GM19463 (cell line): ENCODE measurements at regions not wholly inside any gene's neighbourhood (a gene's known extent, or its start where the extent isn't known, plus 50 kb on each side); places are given as distances from the start of the nearest gene placed in this dataset.
"Not testable (repeated sequence)": the region's sequence is repeated elsewhere in the genome, so short reads cannot be mapped to it uniquely, and the experiment has no call there.

ENCODE experiments used
- ATAC-seq: cut with Tn5 transposase; IDR thresholded peaks from one replicate; pipeline ENCODE4 v1.9.1; 2021; ENCODE audit warnings: mild to moderate bottlenecking, moderate library complexity; ENCODE audit not compliant: unreplicated experiment

DNA sequence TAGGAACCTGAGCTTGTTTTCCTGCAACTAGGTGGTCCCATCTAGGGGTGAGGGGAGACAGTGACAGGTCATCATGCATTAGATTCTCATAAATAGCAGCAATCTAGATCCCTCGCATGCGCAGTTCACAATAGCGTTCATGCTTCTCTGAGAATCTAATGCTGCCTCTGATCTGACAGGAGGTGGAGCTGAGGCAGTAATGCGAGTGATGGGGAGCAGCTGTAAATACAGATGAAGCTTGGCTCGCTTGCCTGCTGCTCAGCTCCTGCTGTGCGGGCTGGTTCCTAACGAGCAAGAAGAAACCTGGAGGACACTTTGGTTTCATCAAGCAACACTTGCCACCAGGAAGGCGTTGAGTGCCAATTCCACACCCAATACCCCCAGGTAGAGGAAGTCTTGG lies 95.1 kb upstream of the OLIG2 start:
- ATAC-seq, result no peak

DNA sequence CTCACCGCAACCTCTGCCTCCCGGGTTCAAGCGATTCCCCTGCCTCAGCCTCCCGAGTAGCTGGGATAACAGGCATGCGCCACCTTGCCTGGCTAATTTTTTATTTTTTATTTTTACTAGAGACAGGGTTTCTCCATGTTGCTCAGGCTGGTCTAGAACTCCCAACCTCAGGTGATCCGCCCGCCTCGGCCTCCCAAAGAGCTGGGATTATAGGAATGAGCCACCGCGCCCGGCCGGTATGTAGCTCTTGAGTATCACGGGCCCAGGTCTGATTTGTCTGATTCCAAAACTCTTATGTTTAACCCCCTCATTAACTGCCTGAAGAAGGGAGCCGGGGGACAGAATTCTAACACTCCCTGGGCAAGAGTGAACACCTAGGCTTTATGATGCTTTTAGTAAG lies 91.7 kb upstream of the OLIG2 start:
- not testable (repeated sequence) for ATAC-seq

DNA sequence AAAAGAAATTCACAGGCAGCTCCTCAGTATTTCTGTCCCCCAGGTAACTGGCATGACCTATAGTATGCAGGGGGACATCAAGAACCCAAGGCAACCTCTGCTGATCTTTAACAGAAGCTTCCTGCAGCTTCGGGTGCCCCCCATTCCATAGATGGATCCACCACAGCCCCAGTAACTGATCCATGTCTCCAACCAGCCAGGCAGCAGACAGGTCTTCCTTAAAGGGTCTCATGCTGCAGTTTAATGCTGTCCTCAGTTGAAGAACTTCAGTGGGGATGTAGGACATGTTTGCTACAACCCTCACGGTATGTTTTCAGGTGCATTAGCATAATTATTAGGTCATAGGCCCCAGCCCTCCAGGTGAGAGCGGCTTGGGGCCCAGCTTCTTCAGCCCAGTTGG lies 90.9 kb upstream of the OLIG2 start:
- ATAC-seq, result no peak

GRCh38 chr21:32940079-32941014 lies 85.4 kb upstream of the OLIG2 start:
- ATAC-seq, result no peak

GRCh38 chr21:32941263-32941662 lies 84.5 kb upstream of the OLIG2 start:
- ATAC-seq, result no peak

DNA sequence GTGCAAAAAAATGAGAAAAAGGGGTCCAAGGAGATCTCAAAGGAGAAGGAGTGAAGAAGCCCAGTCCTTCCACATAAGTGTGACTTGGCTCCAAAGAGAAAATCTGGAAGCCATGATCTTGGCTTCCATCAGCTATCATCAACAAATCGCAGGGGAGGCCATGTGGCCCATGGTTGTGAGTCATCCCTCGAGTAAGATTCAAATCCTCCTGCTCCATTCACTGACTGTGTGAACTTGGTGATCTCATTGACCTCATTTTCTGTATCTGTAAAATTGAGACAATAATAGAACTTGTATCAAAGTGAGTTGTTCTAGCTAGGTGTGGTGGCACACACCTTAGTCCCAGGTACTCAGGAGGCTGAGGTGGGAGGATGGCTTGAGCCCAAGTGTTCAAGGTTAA lies 79.1 kb upstream of the OLIG2 start:
- no peak for ATAC-seq

DNA sequence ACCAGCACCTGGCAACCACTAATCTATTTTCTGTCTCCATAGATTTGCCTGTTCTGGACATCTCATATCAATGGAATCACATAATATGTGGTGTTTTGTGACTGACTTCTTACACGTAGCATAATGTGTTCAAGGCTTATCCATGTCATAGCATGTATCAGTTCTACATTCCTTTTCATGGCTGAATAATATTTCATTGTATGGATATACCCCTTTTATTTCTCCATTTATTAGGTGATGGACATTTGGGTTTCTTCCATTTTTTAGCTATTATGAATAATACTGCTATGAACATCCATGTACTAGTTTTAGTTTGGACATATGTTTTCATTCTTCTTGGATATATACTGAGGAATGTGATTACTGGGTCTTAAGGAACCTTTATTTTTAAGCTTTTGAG lies 78.0 kb upstream of the OLIG2 start:
- ATAC-seq, result no peak

DNA sequence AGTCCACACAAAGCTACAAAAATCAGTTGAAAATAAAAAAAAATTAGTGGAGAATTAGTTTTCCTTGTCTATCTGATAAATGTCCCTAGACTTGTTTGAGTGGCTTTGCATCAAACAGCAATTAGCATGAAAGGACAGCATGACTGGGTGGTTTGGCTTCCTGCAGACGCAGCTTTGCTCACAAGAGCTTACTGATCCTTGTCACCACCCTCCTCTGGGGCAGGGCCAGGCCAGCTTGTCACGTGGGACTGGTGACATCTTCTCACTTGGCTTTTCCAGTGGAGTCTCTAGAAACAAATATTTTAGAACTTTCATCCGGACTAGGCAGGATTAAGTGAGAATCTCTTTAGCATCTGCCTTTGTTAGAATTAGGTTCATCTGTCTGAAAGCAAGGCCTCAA lies 76.0 kb upstream of the OLIG2 start:
- no peak for ATAC-seq

DNA sequence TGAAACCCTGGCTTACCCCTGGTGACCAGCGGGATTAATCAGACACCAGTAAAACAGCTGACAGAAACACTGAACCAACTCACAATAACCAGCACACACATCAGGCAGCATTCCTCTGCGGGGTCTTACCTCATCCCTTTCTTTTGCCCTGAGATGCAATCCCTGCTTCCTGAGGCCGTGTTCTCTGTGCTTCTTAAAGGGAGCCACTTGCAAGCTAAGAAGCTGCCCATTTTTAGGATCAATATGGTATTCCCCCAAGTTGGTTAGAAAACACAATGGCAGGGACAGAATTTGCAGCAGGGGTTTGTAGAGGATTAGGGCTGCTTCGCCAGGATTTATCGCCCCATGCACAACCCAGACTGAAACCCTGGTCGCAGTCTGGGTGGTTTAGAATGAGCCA lies 74.7 kb upstream of the OLIG2 start:
- no peak for ATAC-seq

- ATAC-seq, result no peak
Observed at GRCh38 chr21:32954353-32954752, 71.4 kb upstream of the OLIG2 start.

DNA sequence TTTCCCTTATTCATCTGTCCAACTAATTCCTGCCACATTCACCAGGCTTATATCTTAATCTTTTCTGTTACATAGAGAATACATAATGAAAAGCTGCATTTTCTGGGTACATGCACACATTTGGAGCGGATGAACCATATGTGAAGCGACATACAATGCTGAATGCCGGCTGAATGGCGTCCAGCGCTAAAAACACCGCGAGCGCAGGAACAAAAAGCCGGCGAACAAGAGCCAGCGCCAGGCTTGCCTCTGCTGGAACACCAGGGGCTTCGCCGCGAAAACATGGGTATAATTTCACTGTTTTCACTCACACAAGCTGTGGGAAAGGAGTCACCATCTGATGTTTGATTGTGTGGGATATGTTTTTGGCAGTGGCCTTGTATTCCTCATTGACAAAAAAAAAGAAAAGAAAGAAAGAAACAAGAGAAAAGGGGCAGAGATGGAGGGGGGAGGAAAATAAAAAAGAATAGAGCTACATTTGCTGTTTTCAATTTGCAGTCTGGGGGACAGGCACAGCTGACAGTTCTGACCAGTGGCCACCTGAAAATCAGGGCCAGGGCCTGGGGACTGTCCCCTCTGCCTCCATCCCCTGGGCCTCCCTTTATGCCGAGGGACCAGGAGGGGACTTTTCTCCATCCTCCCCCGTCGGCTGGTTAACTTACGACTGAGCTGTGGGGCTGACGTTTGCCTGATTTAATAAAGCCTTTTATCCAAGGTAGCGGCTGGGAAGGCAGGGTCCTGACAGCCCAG lies 70.2 kb upstream of the OLIG2 start:
- ATAC-seq, result no peak

GRCh38 chr21:32956061-32956656 lies 69.6 kb upstream of the OLIG2 start:
- ATAC-seq, result no peak

DNA sequence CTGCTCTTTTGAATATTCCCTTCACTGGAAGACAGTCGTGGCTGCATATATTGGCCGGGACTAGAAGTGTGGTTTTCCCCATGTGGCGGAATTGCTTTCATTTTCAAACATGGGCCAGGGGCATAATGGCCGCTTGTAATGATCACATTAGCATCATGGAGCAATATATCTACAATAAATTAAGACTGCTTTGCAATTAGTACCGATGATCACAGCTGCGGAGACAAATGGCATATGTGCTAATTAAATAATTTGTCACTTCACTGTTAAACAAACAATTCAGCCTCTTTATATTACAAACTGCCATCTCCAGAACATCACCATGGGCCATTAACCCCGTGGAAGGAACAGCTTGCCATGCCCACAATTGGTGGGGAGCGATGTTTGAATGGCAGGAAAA lies 68.2 kb upstream of the OLIG2 start:
- no peak for ATAC-seq

DNA sequence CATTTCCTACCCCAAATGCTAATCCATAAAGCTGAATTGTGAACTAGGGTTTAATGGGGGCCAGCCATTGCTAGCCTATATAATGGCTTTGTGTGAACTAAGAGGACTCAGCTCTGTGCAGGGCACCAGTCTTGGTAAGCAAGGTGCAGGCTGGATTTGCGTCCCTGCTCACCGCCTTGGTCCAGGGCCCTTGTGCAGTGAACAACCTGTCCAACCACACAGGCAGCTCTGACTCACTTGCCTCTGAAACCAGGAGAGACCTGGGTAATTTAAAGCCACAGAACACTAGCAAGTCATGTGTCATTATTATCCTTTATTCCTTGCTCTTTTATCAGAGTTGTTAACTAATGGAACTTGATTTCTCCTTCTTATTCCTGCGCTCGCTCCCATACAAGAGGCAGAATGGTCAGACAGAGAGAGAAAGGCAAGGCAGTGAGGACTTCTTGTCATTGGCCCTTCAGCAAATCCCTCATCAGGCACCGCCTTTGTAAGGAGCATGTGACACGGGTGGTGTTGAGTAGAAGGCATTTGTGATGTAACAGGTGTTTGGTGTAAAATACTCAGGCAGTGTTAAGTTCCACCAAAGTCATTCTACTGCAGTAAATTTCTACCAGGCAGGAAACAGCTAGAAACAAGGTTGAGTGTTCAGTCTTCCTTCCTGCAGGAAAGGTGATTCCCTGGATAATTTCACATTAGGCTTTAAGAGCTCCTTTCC lies 67.3 kb upstream of the OLIG2 start:
- no peak for ATAC-seq

DNA sequence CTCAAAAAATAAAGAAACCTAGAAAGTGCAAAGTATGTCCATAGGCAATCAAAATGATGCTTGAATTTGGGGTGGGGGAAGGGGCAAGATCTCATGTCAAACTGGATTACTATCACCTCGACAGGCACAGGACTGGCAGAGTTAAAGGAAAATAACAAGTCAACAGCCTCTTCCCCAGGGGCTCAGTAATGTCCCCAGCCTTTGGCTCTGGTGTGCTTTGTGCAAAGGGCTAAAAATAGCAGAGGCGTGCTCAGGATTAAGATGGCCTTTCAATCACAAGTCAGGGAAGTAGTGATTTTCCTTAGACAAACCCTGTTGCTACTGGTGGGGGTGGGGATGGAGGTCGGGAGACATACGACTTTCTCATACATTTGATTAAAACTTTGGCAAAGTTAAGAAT lies 63.5 kb upstream of the OLIG2 start:
- ATAC-seq, result no peak

DNA sequence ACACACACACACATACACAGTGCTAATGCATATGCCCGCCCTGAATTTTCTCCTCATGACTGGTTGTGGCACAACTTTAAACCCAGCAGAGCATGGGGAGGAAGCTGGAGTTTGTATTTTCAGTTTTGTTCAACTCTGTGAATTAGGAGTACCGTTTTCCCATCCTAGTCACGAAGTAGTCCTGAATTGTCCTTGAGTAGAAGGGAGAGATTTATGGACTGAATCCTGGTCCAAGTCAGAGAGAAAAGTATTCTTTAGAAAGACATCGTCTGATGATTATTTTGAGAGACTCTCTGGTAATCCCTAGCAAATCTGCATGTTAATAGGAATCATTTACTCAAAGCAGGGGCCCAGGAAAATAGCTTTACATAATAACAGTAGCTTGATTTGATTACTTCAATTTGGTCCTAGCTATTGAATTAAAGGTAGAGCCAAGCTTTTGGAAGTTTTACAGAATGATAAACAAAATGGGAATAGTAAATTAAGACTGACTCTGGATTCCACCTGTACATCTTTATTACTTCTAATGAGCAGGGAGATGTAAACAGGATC lies 60.5 kb upstream of the OLIG2 start:
- ATAC-seq, result no peak

DNA sequence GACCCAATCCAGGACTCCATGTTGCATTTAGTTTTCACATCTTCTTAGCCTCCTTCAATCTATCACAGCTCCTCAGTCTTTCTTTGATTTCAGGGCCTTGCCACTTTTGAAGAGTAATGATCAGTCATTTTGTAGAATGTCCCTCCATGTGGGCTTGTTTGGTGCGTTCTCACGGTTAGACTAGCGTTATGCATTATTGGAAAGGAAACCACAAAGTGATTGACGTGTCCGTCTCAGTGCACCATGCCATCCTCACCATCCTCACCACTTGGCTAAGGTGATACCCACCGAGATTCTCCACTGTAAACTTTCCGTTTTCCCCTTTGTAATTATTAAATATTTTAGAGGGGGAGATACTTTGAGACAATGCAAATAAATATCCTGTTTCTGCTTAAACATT lies 59.6 kb upstream of the OLIG2 start:
- no peak for ATAC-seq

DNA sequence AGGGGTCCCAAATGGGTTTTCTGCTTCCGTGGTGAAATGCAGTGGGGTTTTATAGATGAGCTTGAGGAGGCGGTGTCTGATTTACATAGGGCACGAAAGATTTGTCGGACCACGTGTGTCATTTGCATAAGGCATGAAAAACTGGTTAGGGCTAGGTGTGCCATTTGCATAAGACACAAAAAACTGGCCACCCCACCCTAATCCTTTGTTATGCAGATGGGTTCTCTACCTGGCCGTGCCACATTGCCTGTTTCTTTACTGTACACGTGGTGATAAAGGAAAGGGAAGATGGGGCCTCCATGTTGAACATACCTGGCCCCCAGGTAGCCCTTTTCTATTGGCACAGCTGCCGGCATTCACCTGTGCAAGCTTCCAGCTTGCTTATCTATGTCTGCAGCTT lies 57.6 kb upstream of the OLIG2 start:
- not testable (repeated sequence) for ATAC-seq

DNA sequence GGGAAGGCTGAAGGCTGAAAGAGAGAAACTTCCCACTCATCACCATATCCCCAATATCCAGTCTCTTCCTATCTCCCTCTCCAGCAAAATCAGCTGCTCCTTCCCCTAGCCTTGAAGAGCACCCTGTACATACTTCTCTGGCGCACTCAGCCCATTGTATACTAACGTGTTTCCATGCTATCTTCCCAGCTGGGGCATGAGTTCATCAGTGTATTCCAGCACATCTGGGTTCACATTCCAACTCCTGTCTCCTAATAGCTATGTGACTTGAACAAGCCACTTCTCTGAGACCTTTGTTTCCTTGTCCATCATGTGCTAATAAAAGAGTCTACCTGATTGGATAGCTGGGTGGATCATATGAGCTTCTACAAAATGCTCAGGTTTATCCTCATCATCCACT lies 51.1 kb upstream of the OLIG2 start:
- no peak for ATAC-seq

DNA sequence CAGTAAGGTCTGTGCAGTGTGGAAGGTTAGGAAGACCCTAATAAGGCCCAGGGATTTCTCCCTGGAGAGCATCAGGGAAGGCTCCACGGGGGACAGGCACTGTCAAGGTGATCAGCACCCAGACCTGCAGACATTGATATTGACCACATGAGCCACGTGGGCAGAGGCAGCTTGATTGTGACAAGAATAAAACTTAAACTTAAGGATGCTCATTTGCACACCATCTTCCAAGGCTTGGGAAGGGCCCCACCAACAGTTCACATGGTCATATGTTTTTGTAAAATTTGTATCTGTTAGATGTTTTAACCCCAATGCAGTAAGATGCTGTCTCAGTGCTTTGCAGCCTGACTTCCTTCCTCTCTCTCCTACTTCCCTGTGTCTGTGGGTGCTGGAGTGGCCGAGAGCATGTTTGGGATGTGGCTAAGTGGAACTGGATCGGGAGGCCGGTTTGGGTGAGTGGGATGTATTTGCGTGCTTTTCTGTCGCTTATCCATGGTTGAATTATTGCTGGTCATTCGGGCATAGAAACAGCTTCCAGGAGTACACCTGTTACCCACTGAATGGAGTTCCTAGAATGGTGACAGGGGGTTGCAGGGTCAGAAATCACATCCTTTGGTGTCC lies 49.8 kb upstream of the OLIG2 start:
- no peak for ATAC-seq
